GM12874 (cell line): ENCODE measurements at regions not wholly inside any gene's neighbourhood (a gene's known extent, or its start where the extent isn't known, plus 50 kb on each side); places are given as distances from the start of the nearest gene placed in this dataset.

ENCODE experiments used
- CTCF ChIP-seq: IDR thresholded peaks from 2 replicates; pipeline ENCODE4 v1.5.1; 2011; ENCODE audit warnings: low read depth, mild to moderate bottlenecking, control low read depth, low read length, moderate library complexity; ENCODE audit not compliant: insufficient read depth

GRCh38 chr21:38013741-38014140 lies 97.5 kb upstream of the KCNJ6 start:
- TF ChIP-seq CTCF: no peak

GRCh38 chr21:38014298-38014697 lies 98.0 kb upstream of the KCNJ6 start:
- TF ChIP-seq CTCF: no peak

GRCh38 chr21:38027901-38028498 lies 111.7 kb upstream of the KCNJ6 start:
- no peak for TF ChIP-seq CTCF

DNA sequence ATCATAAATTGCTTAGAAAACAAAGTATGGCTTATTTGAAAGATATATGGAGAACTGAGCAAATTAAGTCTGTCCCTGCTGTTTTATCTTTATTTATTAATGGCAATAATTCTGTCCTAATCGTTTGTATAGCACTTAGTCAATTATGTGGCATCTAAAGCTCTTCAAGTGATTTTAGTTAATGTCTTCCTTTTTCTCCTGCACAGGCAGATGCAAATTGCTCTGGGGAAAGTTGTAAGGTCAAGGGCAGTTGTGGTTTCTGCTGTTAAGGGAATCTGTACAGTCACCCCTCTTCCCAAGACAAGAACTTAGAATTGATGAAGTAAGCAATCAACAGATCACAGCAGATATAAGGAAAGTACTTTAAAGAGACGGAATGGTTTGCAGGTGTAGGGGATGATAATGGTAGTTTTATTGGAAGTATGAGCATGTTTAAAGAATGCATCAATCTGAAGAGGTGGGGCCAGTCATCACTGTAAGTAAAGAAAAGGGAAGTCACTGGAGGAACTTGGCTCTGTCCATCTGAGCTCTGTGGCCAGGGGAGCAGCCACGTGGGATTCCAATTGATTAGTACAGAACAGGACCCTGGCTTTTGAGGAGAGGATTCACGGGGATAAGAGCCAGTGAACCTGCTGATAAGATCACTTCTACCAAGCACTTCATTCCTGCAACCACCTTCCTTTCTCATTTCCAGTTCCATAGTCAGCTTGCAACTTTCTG lies 116.0 kb upstream of the KCNJ6 start:
- TF ChIP-seq CTCF: no peak

- no peak for TF ChIP-seq CTCF
Measured at GRCh38 chr21:38036016-38036415, 119.8 kb upstream of the KCNJ6 start.

DNA sequence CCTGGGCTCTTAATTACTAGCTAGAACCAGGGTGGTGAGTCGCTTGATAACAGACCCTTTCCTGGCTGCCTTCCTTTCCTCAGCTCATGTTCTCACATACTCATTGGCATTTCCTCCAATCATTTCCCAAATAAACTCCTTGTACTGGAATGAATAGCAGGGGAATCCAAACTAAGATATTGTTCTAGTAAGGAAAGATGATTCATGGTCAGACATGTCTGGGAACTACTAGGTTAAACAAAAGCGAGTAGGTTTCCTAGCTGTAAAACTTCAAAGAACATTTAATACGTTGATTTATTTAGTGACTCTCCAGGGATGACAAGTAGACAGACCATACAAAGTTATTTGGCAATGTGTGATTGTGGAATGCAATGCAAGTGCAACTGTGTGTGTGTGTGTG lies 121.2 kb upstream of the KCNJ6 start:
- no peak for TF ChIP-seq CTCF

DNA sequence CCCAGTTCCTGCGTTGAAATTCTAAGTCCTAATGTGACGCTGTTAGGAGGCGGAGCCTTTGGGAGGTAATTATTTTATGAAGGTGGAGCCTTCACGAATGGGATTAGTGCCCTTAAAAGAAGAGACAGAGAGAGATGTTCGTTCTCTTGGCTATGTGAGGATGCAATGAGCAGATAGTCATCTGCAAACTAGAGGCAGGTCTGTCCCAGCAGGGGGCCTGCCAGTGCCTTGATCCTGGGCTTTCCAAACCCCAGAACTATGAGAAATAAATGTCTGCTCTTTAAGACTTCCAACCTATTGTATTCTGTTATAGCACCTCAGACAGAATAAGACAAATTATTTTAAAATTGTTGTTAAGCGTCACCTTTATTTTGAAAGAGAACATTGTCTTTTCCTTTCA lies 123.1 kb upstream of the KCNJ6 start:
- no peak for TF ChIP-seq CTCF

DNA sequence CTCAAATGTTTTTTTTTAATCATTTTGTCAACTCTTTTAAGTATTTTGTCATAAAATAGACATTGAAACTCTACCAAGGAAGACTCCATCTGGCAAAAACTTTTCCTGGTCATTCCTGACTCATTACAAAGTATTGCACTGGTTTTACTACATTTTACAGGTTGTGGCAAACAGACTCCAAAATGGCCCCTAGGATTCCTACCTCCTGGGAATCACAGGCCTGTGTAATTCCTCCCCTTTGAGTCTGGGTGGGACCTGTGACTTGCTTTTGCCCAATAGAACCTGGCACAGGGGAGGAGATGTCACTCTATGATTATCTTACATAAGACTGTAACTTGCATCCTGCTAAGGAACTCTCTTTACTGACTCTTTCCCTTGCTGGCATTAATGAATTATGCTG lies 123.6 kb upstream of the KCNJ6 start:
- TF ChIP-seq CTCF: no peak
